GM21529 (cell line): ENCODE measurements at regions not wholly inside any gene's neighbourhood (a gene's known extent, or its start where the extent isn't known, plus 50 kb on each side); places are given as distances from the start of the nearest gene placed in this dataset.
"Not testable (repeated sequence)": the region's sequence is repeated elsewhere in the genome, so short reads cannot be mapped to it uniquely, and the experiment has no call there.

ENCODE experiments used
- ATAC-seq: cut with Tn5 transposase; IDR thresholded peaks from one replicate; pipeline ENCODE4 v1.9.1; 2021; ENCODE audit not compliant: unreplicated experiment

- not testable (repeated sequence) for ATAC-seq
Measured at GRCh38 chr2:87593784-87594610, 153.9 kb upstream of the PLGLB2 start.

GRCh38 chr2:87594611-87594992 lies 153.3 kb upstream of the PLGLB2 start:
- ATAC-seq = not testable (repeated sequence)

GRCh38 chr2:87595017-87595416 lies 152.9 kb upstream of the PLGLB2 start:
- ATAC-seq = not testable (repeated sequence)

DNA sequence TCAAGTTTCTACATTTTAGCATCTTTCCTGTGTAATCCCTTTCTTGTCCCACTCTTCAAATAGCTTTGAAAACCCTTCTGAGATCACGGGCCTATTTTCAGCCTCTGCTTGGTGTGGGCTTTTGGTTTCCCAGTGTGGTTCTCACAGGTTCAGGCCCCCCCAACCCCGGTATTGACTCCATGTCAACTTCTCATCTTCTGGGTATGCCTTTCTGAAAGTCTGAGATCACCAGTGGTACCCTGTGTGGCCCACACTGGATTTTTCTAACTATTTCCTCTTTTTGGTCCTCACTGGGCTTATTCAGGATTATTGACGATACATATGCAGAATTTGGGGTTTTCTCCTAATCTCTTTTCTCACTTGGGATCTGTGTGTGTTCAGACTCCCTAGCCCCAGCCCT lies 146.9 kb upstream of the PLGLB2 start:
- not testable (repeated sequence) for ATAC-seq

- ATAC-seq = not testable (repeated sequence)
Measured at GRCh38 chr2:87602118-87602517, 145.8 kb upstream of the PLGLB2 start.

DNA sequence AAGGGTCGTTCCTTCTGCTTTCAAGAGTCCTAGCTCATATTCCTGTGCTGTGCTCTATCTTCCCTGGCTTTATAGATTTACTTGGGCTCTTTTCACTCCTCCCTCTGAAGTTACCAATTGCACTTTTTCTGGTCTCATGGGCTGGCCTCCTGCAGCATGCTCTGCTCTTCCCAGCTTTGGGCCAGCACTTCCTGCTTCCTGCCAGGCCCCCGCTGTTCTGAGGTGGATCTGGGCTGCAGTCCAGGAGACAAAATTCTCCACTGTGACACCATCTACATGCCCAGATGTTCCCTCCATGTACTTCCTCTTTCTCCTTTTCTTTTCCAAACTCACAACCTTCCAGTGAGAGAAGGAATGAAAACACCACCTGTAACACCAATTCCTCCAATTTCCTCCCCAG lies 145.2 kb upstream of the PLGLB2 start:
- not testable (repeated sequence) for ATAC-seq

GRCh38 chr2:87603418-87604278 lies 144.2 kb upstream of the PLGLB2 start:
- not testable (repeated sequence) for ATAC-seq

DNA sequence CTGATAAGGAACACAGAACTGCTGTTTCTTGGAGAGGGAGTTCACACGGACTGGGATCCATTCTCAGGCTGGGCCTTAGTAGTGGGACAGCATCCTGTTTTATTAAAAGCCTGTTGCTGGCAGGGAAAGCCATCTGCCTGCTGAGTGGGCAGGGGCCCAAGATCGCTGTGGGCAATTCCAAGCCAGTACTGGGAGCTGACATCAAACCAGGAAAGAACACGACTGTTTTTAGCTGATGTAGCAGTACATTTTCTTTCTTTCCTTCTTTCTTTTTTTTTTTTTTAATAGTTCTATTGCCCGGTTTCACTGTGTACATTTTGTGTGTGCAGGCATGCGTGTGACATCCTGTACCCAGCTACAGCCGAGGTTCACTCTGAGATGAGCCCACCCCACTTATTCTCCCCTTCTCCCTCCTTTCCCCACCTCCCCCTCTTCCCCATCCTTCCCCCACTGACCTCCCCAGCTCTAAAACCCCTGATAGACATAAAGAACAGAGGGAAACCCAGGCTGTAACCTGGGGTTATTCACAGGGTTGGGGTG lies 143.5 kb upstream of the PLGLB2 start:
- ATAC-seq = not testable (repeated sequence)

DNA sequence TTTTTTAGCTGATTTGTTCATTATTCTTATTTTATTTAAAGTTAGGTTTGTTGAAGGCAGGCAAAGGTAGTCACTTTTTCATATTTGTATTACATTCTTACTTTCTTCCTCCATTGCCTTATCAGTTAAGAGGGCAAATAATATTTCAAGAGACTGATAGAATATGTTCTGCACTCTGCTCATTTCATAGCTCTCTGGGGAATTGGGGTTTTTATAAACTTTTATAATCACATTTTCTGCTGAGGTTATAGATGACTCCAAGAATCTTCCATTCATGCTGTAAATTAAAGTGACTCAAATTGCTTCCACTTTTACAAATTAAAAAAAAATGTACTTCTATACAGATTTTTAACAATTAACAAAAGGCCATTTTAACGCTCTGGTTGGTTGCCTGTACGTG lies 142.9 kb upstream of the PLGLB2 start:
- not testable (repeated sequence) for ATAC-seq

DNA sequence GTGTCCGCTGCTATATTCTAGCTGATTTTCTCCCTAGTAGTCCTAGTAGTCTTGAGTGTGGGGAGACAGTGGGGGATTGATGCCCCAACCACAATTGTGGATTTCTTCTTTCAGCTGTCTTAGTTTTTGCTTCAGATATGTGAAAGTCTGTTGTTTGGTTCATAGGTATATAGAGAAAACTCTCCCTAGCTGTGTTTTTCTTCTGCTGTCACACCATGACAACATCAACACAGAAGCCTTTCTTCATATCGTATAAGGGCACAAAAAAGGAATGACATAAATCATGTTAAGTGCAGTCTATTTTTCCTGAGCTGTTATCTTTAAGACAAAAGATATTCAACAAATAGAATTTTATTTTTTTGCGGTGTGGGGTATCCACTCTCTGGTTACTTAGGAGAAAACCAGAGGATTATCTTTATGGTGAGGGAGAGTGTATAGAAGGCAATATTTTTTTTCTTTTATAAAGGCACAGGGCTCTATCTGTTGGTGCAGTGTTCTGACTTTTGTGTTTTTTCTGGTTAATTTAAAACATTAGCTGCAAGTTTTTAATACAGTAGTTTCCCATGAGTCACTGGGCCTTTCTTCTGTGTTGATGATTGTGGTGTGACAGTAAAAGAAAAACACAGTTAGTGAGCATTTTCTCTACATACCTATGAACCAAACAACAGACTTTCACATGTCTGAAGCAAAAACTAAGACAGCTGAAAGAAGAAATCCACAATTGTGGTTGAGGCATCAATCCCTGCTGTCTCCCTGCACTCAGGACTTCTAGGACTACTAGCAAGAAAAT lies 139.3 kb upstream of the PLGLB2 start:
- not testable (repeated sequence) for ATAC-seq

DNA sequence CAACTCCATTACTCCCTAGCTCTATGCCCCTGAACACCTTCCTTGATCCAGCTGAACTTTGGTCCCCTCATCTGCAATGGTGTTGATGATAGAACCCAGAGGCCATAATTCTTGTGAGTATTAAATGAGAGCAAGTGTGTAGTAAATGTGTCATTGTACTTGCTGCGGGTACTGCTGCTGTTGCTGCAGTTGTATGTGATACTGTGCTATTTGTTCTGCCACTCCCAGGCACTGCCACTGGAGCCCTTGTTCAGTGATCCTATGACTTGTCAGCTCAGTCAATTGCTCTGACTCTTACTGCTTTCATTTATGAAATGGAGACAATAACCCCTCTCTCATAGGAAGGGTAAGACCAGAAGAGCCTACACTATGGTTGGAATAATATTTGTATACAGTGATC lies 136.9 kb upstream of the PLGLB2 start:
- not testable (repeated sequence) for ATAC-seq

DNA sequence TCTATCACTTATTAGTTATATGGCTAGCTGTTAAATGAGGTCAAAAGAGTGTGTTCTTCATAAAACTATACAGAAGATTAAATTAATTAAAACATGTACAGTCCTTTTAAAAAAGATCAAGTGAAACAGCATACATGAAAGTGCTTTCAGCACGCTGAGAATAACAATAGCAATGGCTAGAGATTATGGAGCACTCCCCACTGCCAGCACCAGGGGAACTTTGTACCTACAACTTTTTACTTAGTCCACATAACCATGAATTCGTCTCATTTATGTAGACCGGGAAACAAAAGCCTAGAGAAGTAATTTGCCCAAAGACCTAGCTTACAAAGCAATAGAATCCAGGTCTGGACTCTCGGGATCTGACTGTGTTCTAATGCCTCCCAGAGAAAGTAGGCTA lies 136.5 kb upstream of the PLGLB2 start:
- ATAC-seq = not testable (repeated sequence)

DNA sequence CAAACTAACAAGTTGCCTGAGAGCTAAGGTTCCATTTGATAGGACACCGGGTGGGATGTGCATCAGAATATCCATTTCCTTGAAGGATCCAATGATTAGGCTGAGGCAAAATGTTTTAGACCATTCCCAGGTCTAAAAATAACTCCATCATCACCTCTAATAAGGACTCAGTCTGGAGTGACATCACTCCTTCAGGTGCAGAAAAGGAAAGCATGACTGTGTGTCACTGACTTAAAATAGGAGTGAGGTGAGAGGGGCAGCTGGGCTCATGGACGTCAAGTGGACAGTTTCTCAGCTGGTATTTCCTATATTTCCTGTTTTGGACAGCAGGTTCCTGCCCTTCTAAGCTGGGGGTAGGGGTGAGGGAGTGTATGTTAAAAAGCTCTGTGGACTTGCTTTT lies 135.9 kb upstream of the PLGLB2 start:
- not testable (repeated sequence) for ATAC-seq

DNA sequence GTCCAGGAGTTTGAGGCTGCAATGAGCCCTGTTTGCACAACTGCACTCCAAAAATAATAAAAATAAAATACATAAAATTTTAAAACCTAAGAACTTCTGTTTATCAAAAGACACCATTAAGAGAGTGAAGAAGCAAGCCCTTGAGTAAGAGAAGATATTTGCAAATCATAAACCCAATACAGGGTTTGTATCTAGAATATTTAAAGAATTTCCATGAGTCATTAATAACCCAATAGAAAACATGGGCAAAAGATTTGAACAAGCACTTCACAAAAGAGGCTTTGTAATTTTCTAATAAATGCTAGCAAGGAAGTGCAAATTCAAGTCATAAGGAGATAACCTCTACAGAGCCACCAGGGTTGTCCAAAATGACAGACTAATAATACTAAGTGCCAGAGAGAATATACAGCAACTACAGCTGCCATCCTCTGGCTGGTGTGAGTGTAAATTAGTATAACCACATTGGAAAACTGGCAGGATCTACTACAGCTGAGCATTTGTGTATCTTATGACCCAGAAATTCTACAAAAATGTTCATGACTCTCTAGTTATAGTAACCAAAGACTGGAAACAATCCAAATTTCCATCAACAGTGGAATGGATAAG lies 133.0 kb upstream of the PLGLB2 start:
- ATAC-seq = not testable (repeated sequence)

DNA sequence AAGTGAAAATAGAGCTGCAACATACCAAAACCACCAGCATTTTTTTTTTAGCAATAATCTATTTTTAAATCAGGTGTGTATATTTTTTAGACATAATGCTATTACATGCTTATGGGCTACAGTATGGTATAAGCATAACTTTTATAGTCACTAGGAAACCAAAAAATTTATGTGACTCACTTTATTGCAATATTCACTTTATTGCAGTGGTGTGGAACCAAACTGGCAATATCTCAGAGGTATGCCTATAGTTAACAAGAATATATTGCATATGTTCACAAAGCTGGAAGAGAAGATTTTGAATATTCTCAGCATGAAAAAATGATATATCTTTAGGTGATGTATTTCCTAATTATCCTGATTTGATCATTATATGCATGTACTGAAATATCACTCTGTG lies 128.8 kb upstream of the PLGLB2 start:
- ATAC-seq = not testable (repeated sequence)

- ATAC-seq = not testable (repeated sequence)
Measured at GRCh38 chr2:87621139-87621538, 126.7 kb upstream of the PLGLB2 start.

GRCh38 chr2:87622720-87623119 lies 125.2 kb upstream of the PLGLB2 start:
- not testable (repeated sequence) for ATAC-seq

GRCh38 chr2:87629491-87630458 lies 118.1 kb upstream of the PLGLB2 start:
- ATAC-seq = not testable (repeated sequence)

DNA sequence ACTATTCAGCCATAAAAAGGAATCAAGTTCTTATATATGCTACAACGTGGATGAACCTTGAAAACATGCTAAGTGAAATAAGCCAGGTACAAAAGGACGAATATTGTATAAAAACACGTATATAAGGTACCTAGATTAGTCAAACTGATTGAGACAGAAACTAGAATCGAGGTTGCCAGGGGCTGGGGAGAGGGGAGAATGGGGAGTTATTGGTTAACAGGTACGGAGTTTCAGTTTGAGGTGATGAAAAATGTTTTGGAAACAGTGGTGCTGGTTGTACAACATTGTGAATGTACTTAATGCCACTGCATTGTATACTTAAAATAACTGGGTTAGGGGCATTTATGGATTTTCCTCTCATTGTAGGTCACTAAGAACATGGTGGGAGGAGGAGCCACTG lies 117.0 kb upstream of the PLGLB2 start:
- not testable (repeated sequence) for ATAC-seq
